SKM-1 (cell line): ENCODE measurements at regions not wholly inside any gene's neighbourhood (a gene's known extent, or its start where the extent isn't known, plus 50 kb on each side); places are given as distances from the start of the nearest gene placed in this dataset.
A peak's percentile ranks its signal among the peaks of the same experiment; 100 is the strongest.
"Not testable (repeated sequence)": the region's sequence is repeated elsewhere in the genome, so short reads cannot be mapped to it uniquely, and the experiment has no call there.

Experiments
- DNase-seq: peaks from one replicate; lab custom pipeline; 2025; ENCODE audit not compliant: unreplicated experiment; lab: John Stamatoyannopoulos, UW

DNA sequence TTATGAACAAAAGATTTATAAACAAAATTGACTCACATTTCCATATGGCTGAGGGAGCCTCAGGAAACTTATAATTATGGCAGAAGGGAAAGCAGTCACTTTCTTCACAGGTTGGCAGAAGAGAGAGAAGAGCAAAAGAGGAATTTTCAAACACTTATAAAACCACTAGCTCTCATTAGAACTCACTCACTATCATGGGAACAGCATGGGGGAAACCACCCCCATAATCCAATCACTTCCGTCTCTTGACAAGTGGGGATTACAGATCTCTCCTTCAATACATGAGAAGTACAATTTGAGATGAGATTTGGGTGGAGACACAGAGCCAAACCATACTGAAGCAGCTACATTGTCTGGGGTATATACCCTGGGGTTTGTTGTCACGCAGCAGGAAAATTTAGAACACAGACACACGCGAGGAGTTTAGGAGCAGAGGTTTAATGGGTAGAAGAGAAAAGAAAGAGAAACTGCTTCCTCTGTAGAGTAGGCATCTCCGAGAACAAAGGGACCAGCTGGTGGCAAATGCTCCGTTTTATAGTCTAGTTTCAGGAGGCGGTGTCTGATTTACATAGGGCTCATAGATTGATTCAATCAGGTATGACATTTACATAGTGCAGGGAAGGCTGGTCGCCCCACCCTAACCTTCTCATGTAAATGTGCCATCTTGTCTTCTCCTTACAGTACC, 2277.7 kb upstream of the AGA start:
- DNase-seq = no peak

DNA sequence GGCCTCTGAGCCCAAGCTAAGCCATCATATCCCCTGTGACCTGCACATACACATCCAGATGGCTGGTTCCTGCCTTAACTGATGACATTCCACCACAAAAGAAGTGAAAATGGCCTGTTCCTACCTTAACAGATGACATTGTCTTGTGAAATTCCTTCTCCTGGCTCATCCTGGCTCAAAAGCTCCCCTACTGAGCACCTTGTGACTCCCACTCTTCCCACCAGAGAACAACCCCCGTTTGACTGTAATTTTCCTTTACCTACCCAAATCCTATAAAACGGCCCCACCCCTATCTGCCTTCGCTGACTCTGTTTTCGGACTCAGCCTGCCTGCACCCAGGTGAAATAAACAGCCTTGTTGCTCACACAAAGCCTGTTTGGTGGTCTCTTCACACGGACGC, 2284.3 kb upstream of the AGA start:
- not testable (repeated sequence) for DNase-seq

DNA sequence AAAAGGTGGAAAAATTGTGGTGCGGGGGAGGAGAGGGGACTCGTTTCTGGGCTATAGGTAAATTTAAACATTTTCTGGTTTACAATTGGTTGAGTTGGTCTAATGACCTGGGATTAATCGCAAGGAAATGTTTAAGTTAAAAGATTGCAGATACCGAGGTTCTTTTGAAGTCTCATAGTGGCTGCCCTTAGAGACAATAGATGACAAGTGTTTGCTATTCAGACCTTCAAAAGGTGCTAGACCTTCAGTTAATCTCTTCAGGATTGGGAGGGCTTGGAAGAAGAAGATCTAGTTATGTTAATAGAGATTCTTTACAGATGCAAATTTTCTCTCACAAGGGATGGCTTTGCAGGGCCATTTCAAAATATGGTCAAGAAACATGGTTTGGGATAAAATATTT, 2286.1 kb upstream of the AGA start:
- DNase-seq = no peak

DNA sequence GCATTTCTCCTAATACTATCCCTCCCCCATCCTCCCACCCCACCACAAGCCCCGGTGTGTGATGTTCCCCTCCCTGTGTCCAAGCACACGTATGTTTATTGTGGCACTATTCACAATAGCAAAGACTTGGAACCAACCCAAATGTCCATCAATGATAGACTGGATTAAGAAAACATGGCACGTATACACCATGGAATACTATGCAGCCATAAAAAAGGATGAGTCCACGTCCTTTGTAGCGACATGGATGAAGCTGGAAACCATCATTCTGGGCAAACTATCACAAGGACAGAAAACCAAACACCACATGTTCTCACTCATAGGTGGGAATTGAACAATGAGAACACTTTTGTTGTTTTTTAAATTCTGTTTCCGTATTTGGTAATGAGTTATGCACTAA, 2294.6 kb upstream of the AGA start:
- not testable (repeated sequence) for DNase-seq

DNA sequence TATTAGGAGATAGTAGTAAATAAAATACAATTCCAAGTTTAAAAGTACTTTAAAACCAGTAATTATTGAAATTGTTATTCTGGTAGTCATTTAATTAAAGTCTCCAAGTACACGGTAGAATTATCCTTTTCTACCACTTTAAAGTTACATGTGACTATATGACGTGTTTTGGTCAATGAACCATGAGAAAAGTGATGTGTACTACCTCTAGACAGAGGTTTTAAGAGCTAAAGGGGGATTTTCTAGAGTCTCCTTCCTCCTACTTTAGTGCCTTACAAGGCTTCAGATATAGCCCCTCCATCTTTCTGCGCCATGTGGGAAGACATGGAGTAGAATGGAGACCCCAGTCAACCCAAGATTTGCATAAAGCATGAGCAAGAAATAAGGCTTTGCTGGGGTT, 2296.6 kb upstream of the AGA start:
- DNase-seq = no peak

DNA sequence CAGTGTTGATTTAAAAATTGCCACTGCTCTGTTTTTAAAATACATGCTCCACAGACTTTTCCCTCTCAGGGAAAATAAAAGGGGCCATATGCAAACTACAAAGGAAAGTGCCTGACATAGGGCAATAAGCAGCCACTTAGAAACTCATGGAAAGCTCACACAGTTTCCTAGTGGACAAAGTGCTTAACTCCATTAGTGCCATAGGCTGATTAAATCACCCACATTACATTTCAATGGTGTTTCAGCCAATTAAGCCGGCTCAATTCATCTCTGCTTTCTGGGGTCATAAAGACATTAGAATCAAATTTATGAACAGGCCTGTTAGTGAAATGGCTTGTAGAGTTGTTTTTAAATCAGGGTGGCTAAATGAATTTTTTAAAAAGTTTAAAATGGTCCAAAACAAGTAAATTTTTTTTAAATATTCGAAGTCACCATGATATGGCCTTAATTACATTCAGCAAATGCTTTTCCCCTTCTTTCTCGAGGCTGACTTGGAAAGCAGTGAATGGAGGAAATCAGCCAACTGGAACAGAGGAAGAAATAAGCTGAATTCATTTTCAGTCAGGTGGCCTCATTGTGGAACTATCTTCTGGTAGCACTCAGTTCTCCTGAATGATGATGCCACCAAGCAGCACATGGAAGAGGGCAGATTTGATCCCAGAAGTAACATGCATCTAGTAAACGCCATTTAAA, 2305.1 kb upstream of the AGA start:
- DNase-seq = no peak

DNA sequence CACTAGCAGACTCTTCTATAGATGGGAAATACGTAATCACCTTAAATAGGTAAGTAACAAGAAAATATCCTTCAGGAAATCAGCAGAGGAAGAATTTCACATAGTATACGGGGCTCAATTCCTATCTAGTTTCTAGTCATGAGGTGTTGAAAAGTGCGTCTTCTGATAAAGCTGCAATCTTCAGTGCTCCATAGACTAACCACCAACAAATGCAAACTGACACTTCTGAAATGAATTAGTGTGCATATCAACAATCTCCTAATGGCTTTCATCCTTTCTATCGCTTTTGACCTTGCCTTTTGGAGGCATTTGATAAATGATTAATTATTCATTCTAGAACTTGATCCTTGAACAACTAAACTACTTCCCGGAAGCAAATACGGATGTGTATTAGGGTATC, 2306.6 kb upstream of the AGA start:
- DNase-seq = no peak

DNA sequence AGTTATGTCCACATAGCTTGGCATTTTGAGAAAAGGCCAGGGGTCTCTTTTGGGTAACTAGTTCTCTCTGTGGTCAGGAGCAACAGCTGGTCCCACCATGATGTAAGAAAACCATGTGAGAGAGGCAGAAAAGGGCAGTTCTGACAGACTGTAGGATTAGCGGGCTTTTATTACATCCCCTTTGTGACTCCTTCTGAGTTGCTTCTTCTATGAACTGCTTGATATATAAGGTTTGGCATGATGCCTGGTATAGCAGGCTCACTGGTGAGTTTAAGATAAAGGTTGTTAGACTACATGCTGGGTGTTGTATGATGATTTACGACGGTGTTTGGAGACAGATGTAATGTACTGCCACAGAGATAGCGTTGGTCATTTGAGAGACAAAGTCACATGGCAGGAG, 2308.1 kb upstream of the AGA start:
- no peak for DNase-seq

DNA sequence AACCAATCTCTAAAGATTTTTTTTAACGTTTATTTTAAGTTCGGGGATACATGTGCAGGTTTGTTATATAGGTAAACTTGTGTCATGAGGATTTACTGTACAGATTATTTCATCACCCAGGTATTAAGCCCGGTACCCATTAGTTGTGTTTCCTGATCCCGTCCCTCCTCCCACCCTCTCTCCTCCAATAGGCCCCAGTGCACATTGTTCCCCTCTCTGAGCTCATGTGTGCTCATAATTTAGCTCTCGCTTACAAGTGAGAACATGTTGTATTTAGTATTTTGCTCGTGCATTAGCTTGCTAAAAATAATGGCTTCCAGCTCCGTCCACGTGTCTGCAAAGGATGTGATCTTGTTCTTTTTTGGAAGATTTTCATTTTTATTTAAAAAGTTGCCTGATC, 2309.4 kb upstream of the AGA start:
- DNase-seq = no peak

DNA sequence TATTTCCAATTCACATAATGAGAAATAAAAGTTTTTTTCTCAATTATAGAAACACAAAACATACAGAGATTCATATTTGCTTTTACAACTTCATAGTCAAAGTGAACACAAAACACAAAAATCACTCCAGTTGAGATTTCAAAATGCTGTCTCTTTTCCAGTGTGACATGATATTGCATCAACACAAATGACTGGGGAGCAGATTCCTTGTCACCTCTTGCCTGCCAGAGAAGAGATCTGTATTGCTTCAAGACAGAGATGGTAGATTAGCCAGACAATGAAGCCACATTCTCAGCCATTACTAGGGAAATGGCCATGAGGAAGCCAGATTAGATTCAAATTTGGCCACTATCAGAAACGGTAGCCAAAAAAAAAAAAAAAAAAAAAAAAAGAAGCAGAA, 2313.1 kb upstream of the AGA start:
- DNase-seq = no peak

DNA sequence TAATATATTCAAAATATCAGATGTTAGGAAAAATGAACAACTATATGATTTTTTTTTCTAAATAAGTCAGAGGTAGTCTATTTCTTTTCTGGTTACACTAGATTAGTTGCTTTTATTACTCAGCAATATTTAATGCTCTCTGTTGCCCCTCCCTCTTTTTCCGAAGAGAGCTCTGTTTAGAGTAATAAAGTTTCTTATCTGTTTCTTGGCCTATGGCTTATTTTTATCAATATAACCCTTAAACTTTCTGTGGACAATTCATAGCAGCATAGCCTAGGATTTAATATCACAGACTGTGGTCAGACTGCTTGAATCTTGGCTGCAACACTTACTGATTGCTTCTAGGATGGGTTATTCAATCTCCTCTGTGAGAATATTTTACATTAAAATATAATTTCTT, 2315.4 kb upstream of the AGA start:
- DNase-seq = no peak

DNA sequence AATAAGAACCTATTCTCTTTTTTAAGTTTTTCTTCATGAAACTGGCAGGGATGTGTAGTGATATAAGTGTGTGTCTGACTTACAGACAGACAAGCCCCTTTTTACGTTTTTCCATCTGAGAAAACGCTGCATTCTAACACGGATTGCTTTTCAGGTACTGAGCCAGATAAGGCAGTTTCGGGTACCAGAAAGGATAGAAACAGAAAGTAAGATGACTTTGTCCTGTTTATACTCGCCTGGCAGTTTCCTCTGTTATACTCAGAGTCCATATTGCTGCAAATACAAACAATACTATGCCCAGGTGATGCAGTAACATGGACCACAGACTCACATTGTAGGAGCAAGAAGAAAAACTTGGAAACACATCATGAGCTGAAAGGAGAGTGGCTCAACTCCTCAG, 2320.6 kb upstream of the AGA start:
- no peak for DNase-seq

DNA sequence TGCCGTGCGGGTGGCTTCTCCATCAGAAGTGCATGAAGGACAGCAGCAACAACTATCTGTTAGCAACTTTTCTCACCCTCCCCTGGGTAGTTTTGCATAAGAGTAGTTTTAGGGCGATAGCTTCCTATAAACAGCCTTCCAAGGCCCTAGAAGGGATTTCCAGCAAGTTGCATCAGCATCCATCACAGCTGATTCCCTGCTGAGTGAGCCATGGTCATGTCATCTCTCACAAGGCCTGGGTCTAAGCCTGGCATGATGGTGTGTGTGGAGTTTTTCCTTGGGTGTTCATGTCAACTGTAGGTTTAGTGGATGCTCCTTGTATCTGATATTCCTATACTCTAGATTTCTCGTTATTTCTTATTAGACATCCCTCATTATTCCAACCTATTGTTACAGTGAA, 2324.7 kb upstream of the AGA start:
- DNase-seq = no peak

DNA sequence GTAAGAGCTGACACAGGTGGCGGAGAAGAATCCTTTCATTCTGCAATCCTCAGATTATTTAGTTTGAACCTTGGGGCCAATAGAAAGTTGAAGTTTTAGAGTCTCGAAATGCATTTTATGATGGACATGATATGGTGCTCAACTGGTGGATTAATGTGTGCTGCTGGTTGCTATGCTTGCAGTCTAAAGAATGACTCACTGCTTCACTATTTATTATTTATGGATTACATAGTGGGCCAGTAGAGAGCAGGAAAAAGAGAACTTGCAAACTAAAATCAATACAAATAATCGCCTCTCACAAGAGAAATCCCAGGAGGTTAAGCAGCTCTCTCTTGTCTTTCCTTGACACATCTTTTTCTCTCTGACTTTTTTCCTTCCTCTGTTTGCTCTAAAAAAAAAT, 2326.8 kb upstream of the AGA start:
- no peak for DNase-seq

DNA sequence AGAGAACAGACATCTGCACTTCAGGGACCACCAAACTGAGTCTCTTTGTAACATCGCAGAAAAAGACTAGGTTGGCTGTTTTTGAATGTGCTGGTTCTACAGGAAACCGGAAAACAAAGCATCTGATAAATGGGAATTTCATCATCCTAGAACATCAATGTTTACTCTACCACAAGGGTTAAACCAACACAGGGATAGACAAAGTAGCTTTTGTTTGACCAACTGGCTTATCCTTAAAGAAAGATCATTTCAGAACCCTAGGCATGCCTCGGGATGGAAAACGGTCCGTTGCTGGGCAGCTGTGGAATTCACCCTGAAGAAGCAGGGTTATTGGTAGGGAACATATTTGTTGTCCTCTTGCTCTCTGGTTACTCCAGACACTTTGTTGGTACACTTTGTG, 2355.5 kb upstream of the AGA start:
- DNase-seq = no peak

DNA sequence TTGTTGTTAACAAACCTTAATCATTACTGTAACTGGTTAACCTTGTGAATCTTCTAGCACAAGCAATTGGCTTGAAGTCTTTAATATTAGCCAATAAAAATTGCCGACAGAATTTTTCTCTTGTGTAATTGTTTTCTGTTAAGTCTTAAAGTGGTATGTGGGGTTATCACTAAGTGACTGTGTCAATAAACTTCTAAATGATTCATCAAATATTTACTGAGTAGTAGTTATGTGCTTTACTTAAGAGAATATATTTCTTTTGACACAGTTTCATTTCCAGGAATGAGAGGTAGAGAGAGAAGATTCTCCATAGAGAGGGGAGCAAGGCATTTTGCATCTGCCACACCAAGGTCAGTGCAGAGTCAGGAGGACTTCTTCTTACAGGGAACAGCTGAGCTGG, 2361.6 kb upstream of the AGA start:
- no peak for DNase-seq

DNA sequence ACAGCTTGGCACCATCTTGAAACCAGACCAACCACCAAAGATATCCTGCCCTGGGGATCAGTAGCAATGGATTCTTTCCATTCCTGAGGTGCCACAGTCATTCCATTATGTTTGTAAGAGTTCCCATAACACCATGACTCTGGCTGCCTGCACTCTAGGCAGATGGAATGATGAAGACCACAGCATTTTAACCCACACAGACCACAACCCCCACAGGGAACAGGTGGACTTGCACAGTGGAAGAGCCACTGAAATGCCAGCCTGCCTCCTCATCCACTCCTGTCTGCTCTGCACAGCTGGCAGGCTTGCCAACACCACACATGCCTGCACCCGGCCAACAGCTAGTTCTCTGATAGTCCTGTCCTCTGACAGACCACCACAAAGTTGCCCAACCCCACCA, 2362.2 kb upstream of the AGA start:
- no peak for DNase-seq

DNA sequence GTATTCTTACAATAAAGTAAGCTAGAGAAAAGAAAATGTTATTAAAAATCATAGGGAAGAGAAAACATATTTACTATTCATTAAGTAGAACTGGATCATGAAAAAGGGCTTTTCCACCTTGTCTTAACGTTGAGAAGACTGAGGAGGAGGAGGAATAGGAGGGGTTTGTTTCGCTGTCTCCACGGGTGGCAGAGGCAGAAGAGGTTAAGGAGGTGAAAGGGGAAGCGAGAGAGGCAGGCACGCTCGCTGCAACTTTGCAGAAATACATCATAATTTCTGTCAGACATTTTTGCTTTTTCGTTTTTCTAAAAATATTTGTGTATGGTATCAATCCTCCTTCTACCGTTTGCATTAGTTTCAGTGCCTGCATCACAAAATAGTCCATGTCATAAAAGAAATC, 2375.1 kb upstream of the AGA start:
- DNase-seq = no peak

DNA sequence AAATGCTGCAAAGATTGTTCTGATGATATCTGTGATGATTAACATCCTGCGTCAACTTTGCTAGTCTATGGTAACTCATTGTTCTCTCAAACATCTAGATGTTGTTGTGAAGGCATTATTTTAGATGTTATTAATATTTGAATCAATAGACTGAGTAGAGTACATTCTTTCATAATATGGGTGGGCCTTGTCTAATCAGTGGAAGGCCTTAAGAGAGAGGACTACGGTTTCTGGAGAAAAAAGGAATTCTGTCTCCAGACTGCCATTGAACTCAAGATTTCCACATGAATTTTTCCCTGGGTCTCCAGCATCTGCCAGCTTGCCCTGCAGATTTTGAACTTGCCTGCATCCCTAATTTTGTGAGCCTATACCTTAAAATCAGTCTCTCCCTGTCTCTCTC, 2381.1 kb upstream of the AGA start:
- no peak for DNase-seq

DNA sequence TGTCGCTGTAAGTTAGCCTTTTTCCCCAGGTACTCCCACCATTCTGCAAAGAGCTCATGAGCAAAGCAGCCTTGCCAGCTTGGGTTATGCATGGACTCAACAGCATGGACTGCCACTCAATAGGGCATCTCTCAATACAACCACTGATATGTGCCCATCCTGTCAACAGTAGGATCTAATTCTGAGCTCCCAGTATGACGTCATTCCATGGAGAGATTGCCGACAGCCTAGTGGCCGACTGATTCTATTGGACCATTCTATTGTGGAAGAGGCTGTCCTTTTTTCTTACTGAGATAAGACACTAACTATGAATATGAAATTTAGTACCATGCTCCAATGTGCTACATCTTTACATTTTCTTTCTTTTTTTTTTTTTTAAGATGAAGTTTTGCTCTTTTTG, 2389.0 kb upstream of the AGA start:
- no peak for DNase-seq

DNA sequence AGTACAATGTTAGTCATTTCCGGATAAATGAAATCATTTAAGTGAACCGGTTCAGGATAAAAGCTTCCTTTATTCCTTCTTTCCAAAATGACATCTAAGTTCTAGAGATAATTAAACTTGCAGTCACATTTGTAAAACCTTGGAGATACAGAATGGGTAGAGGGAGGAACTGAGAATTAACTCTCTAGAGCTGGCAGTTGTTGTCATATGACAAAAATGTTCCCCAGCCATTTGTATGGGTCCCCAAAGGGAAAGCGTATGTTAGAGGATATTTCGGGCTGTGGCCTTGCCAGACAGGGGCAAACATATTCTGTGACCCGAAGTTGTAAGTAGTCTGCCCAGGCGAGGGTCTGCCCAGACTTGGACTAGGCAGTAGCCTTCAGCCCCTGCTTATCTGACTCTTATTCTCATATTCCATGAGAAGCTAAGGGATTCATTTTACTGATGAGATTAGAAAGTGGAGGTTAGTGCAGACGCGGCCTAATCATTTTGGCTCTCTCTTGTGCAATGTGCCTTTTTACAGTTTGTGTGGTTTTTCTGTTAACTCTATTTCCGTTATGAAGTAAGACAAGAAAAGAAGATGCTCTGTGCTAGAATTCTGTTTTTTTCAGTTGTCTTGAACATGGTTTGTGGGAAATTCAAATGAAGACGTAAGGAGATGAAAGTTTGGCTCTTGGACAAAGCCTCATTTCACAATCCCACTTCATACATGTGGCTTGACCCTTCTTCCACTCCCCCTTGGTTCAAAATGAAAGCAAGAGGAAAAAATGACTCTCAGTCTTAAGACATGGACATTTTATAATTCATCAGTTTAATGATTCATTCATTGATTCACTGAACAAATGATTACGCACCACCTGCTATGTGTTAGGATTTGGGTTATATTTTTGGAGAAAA, 2394.2 kb upstream of the AGA start:
- peak; percentile 93 for DNase-seq

DNA sequence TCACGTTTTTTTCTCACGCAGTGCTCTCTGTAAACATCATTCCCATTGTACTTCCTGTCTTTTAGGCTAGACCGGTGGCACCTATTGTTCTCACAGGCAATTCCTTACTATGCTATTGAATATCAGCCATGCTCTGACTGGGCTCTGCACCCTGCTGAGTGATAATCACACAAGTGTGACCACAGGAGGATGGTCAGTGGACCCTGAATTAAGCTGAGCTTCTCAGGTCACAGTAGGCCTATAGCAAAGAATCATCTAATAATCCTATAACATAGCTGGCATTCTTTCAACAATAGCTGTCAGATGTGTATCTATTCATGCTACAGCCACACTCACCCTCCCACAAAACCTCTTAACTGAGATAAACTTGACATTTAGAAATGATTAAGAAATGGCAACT, 2399.8 kb upstream of the TENM3 start:
- DNase-seq = no peak
